Testis (tissue), 2 donors: ENCODE measurements at regions not wholly inside any gene's neighbourhood (a gene's known extent, or its start where the extent isn't known, plus 50 kb on each side); places are given as distances from the start of the nearest gene placed in this dataset.

Source experiments
- CTCF ChIP-seq, 3 experiments: fragments of 450-650 bp in 2 of 3; fragments of 200-600 bp in 1 of 3; sonication (generic) in 1 of 3; IDR thresholded peaks; one replicate each; pipeline ENCODE4 v1.5.1; 2016 to 2019; ENCODE audit warnings: antibody characterized with exemption in 3 of 3, mild to moderate bottlenecking in 2 of 3, moderate library complexity in 1 of 3
- POLR2A ChIP-seq: fragments of 450-650 bp; IDR thresholded peaks from one replicate; pipeline ENCODE4 v1.6.1; 2017; ENCODE audit warnings: antibody characterized with exemption, mild to moderate bottlenecking, moderate library complexity

- TF ChIP-seq CTCF (IDR thresholded peaks at IDR 0.05), result no peak
- no peak for TF ChIP-seq POLR2A
These were observed 192.2 kb downstream of the PRDM2 start for GRCh38 chr1:13892198-13892597.
